Neural cell (in vitro differentiated cells): ENCODE measurements at regions not wholly inside any gene's neighbourhood (a gene's known extent, or its start where the extent isn't known, plus 50 kb on each side); places are given as distances from the start of the nearest gene placed in this dataset.

Source experiments
- H2AFZ ChIP-seq: fragments of 200-600, 300-800 bp; sonication (generic), shearing (Covaris generic); 2 replicates; pipeline ENCODE4 v1.6.0; 2014; ENCODE audit warnings: low read depth, mild to moderate bottlenecking, antibody characterized with exemption, low read length, moderate library complexity
- H3F3A ChIP-seq: fragments of 200-600 bp; shearing (Covaris generic); 2 replicates; pipeline ENCODE4 v1.6.1; 2016; ENCODE audit warnings: mild to moderate bottlenecking, moderate library complexity, mixed read lengths, antibody characterized with exemption, low read length; ENCODE audit not compliant: insufficient read depth, poor library complexity, severe bottlenecking
- H3K27ac ChIP-seq: fragments of 200-600, 300-800 bp; sonication (generic), shearing (Covaris generic); 2 replicates; pipeline ENCODE4 v1.5.1; 2014; ENCODE audit warnings: mild to moderate bottlenecking, low read length, moderate library complexity
- H3K27me3 ChIP-seq: fragments of 300-800, 200-600 bp; sonication (generic), shearing (Covaris generic); 2 replicates; pipeline ENCODE4 v1.6.0; 2014; ENCODE audit warnings: mild to moderate bottlenecking, low read depth, low read length, moderate library complexity; ENCODE audit not compliant: insufficient read depth
- H3K36me3 ChIP-seq: fragments of 300-800, 200-600 bp; sonication (generic), shearing (Covaris generic); 2 replicates; pipeline ENCODE4 v1.5.1; 2014; ENCODE audit warnings: mild to moderate bottlenecking, antibody characterized with exemption, low read length, moderate library complexity; ENCODE audit not compliant: insufficient read depth
- H3K4me2 ChIP-seq: fragments of 300-800, 200-600 bp; sonication (generic), shearing (Covaris generic); 2 replicates; pipeline ENCODE4 v1.6.0; 2014; ENCODE audit warnings: mild to moderate bottlenecking, low read length
- H3K4me3 ChIP-seq: fragments of 300-800, 200-600 bp; sonication (generic), shearing (Covaris generic); 2 replicates; pipeline ENCODE4 v1.5.1; 2014; ENCODE audit warnings: mild to moderate bottlenecking, low read length, moderate library complexity
- H3K79me2 ChIP-seq: fragments of 200-600 bp; shearing (Covaris generic); replicated peaks from 2 replicates; pipeline ENCODE4 v1.6.0; 2014; ENCODE audit warnings: mild to moderate bottlenecking, low read length, moderate library complexity; ENCODE audit not compliant: insufficient read depth
- H3K9ac ChIP-seq: fragments of 300-800, 200-600 bp; sonication (generic), shearing (Covaris generic); 2 replicates; pipeline ENCODE4 v1.6.1; 2016; ENCODE audit warnings: mild to moderate bottlenecking, low read length, mixed read lengths
- H3K9me2 ChIP-seq: fragments of 200-600 bp; shearing (Covaris generic); 2 replicates; pipeline ENCODE4 v1.6.1; 2016; ENCODE audit warnings: mild to moderate bottlenecking, low read length, mixed read lengths; ENCODE audit not compliant: insufficient read depth
- H3K9me3 ChIP-seq: fragments of 200-600, 300-800 bp; sonication (generic), shearing (Covaris generic); 2 replicates; pipeline ENCODE4 v1.6.1; 2016; ENCODE audit warnings: mild to moderate bottlenecking, mixed run types, low read length, moderate library complexity, mixed read lengths
- H4K20me1 ChIP-seq: fragments of 200-600 bp; shearing (Covaris generic); 2 replicates; pipeline ENCODE4 v1.6.1; 2016; ENCODE audit warnings: mild to moderate bottlenecking, mixed run types; ENCODE audit not compliant: insufficient read depth
- CTCF ChIP-seq: fragments of 450-650 bp; IDR thresholded peaks from 2 replicates; pipeline ENCODE4 v1.5.1; 2014; ENCODE audit warnings: antibody characterized with exemption, mild to moderate bottlenecking, moderate library complexity; ENCODE audit not compliant: poor library complexity, severe bottlenecking
- EP300 ChIP-seq: fragments of 450-650 bp; conservative IDR thresholded peaks from 2 replicates; pipeline ENCODE4 v1.6.1; 2014; ENCODE audit warnings: antibody characterized with exemption, mild to moderate bottlenecking, moderate library complexity; ENCODE audit not compliant: poor library complexity, severe bottlenecking
- EZH2 ChIP-seq: fragments of 200-600, 300-800 bp; shearing (Covaris generic), sonication (generic); IDR thresholded peaks from 2 replicates; pipeline ENCODE4 v1.6.1; 2014; ENCODE audit warnings: antibody characterized with exemption, low read length, borderline replicate concordance, mild to moderate bottlenecking; ENCODE audit not compliant: insufficient read depth, poor library complexity, severe bottlenecking
- MXI1 ChIP-seq: fragments of 450-650 bp; conservative IDR thresholded peaks from 2 replicates; pipeline ENCODE4 v1.6.1; 2014; ENCODE audit warnings: antibody characterized with exemption, mild to moderate bottlenecking; ENCODE audit not compliant: poor library complexity, severe bottlenecking
- POLR2AphosphoS5 ChIP-seq: IDR thresholded peaks from 2 replicates; pipeline ENCODE4 v1.6.1; 2012
- RAD21 ChIP-seq: fragments of 450-650 bp; conservative IDR thresholded peaks from 2 replicates; pipeline ENCODE4 v1.6.1; 2014; ENCODE audit warnings: antibody characterized with exemption, mild to moderate bottlenecking, moderate library complexity
- REST ChIP-seq: IDR thresholded peaks from 2 replicates; pipeline ENCODE4 v1.6.1; 2012; ENCODE audit warnings: borderline replicate concordance
- SMC3 ChIP-seq: fragments of 450-650 bp; conservative IDR thresholded peaks from 2 replicates; pipeline ENCODE4 v1.6.1; 2014; ENCODE audit warnings: antibody characterized with exemption, mild to moderate bottlenecking, moderate library complexity; ENCODE audit not compliant: poor library complexity
- TAF1 ChIP-seq: IDR thresholded peaks from 2 replicates; pipeline ENCODE4 v1.6.1; 2012; ENCODE audit warnings: low read depth

- H3K27me3 ChIP-seq, result peaks cover 17% of the 10 kb centered on the region
- H3K4me3 ChIP-seq, result no peak overlapping the region
- H3K9me2 ChIP-seq, result no peaks in the 10 kb centered on the region
- no peak overlapping the region for H3K4me2 ChIP-seq
- no peak overlapping the region for H3K9ac ChIP-seq
- no peaks in the 10 kb centered on the region for H3K79me2 ChIP-seq
- no peaks in the 10 kb centered on the region for H3F3A ChIP-seq
- H3K36me3 ChIP-seq, result no peaks in the 10 kb centered on the region
- H2AFZ ChIP-seq, result no peak overlapping the region
- H3K27ac ChIP-seq, result no peak overlapping the region
- H4K20me1 ChIP-seq, result no peaks in the 10 kb centered on the region
- peaks cover 4% of the 10 kb centered on the region for H3K9me3 ChIP-seq
- no peak for TF ChIP-seq MXI1
- TF ChIP-seq TAF1, result no peak
- no peak for TF ChIP-seq POLR2AphosphoS5
- no peak for TF ChIP-seq SMC3
- TF ChIP-seq EZH2, result no peak
- no peak for TF ChIP-seq REST
- no peak for TF ChIP-seq EP300
- TF ChIP-seq RAD21, result no peak
- no peak for TF ChIP-seq CTCF
Measured at GRCh38 chr4:1524761-1525160, 118.5 kb upstream of the NKX1-1 start.

GRCh38 chr4:1523907-1524636, 117.8 kb upstream of the NKX1-1 start:
- H3K9ac ChIP-seq, result no peak overlapping the region
- no peak overlapping the region for H3K27ac ChIP-seq
- H3K9me3 ChIP-seq, result peaks cover 4% of the 10 kb centered on the region
- no peaks in the 10 kb centered on the region for H3K9me2 ChIP-seq
- H3K4me2 ChIP-seq, result no peak overlapping the region
- peaks cover 15% of the 10 kb centered on the region for H3K27me3 ChIP-seq
- H3K36me3 ChIP-seq, result no peaks in the 10 kb centered on the region
- TF ChIP-seq REST (no peak), EP300 (no peak), SMC3 (no peak), RAD21 (no peak), CTCF (no peak), EZH2 (no peak), MXI1 (no peak), POLR2AphosphoS5 (no peak), TAF1 (no peak)
- H3K4me3 ChIP-seq, result no peak overlapping the region
- no peaks in the 10 kb centered on the region for H3F3A ChIP-seq
- H3K79me2 ChIP-seq, result no peaks in the 10 kb centered on the region
- no peak overlapping the region for H2AFZ ChIP-seq
- H4K20me1 ChIP-seq, result no peaks in the 10 kb centered on the region
